ENCODE measurements at regions not wholly inside any gene's neighbourhood (a gene's known extent, or its start where the extent isn't known, plus 50 kb on each side); places are given as distances from the start of the nearest gene placed in this dataset.

- TF ChIP-seq, protein P1, sequence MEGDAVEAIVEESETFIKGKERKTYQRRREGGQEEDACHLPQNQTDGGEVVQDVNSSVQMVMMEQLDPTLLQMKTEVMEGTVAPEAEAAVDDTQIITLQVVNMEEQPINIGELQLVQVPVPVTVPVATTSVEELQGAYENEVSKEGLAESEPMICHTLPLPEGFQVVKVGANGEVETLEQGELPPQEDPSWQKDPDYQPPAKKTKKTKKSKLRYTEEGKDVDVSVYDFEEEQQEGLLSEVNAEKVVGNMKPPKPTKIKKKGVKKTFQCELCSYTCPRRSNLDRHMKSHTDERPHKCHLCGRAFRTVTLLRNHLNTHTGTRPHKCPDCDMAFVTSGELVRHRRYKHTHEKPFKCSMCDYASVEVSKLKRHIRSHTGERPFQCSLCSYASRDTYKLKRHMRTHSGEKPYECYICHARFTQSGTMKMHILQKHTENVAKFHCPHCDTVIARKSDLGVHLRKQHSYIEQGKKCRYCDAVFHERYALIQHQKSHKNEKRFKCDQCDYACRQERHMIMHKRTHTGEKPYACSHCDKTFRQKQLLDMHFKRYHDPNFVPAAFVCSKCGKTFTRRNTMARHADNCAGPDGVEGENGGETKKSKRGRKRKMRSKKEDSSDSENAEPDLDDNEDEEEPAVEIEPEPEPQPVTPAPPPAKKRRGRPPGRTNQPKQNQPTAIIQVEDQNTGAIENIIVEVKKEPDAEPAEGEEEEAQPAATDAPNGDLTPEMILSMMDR (IDR thresholded peaks at IDR 0.05): no peak
- no peak for TF ChIP-seq POLR2A (IDR thresholded peaks at IDR 0.05)
- no peak for TF ChIP-seq POLR2AphosphoS5 (IDR thresholded peaks at IDR 0.05)
Measured at GRCh38 chr10:44023517-44023916, 361.4 kb downstream of the CXCL12 start.

Measured in gastroesophageal sphincter (tissue), 3 donors.